ENCODE measurements at regions not wholly inside any gene's neighbourhood (a gene's known extent, or its start where the extent isn't known, plus 50 kb on each side); places are given as distances from the start of the nearest gene placed in this dataset.

DNA sequence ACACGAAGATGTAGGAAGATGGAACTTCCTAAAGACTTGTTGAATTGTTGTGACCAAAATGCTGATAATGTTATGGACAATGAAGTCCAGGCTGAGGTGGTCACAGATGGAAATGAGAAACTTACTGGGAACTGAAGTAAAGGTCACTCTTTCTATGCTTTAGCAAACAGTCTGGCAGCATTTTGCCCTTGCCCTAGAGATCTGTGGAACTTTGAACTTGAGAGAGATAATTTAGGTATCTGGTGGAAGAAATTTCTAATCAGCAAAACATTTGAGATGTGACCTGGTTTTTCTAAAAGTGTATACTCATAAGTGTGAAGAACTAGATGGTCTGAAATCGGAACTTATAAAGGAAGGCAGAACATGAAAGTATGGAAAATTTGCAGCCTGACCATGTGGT is 1785.9 kb downstream of the PCDH7 start:
- DNase-seq = no peak

DNA sequence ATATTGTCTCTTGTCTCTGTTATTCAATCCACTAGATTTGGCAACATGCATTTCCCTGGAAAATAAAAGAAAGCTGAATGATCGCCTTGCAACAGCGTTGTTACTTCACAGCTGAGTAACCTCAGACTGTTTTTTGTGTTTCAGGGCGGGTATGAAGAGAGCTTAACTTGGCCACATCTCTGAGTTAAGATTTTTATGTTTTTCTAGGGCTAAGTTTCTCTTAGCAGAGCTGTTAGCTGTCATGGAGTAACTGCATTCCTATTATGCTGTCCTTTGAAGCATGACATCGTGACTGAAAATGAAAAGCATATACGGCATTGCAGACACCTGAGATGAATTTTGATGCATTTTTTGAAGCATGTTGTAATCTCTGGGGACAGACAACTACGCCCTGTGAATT is 1798.9 kb downstream of the PCDH7 start:
- DNase-seq = no peak

DNA sequence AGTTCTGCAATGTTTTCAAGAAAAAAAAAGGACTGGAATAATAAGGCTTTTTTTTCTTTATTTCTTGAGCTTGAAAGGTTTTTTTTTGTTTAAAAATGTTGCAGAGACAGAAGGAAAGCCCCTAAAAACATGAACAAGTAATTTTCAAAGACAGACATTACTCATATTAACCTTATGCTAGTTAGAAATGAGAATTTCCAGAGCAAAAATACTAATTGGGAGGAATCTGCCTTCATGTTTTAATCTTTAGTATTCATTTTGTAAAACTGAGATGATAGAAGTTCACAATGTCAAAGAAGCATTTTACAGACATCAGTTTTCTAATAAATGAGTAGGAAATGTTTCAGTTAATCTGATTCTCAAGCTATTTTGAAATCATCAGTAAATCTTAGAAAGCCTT is 1805.3 kb downstream of the PCDH7 start:
- no peak for DNase-seq

DNA sequence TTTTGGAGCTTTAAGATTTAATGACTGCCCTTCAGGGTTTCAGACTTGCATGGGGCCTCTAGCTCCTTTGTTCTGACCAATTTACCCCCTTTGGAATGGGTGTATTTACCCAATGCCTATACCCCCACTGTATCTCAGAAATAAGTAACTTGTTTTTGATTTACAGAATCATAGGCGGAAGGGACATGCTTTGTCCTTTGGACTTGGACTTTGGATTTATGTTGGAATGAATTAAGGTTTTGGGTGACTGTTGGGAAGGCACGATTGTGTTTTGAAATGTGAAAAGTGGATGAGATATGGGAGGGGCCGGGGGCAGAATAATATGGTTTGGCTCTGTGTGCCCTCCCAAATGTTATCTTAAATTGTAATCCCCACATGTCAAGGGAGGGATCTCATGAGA is 1824.7 kb downstream of the PCDH7 start:
- no peak for DNase-seq

DNA sequence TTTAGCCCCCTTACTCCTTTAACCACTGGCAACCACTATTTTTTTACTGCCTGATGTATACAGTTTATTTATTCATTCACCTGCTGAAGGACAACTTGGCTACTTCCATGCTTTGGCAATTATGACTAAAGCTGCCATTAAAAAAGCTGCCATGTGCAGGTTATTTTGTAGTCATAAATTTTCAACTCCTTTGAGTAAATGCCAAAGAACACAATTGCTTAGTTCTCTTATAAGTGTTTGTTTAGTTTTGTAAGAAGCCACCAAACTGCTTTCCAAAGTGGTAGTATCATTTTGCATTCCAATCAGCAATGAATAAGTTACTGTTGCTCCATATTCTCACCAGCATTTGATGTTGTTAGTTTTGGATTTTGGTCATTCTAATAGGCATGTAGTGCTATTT is 1831.8 kb downstream of the PCDH7 start:
- DNase-seq = no peak

DNA sequence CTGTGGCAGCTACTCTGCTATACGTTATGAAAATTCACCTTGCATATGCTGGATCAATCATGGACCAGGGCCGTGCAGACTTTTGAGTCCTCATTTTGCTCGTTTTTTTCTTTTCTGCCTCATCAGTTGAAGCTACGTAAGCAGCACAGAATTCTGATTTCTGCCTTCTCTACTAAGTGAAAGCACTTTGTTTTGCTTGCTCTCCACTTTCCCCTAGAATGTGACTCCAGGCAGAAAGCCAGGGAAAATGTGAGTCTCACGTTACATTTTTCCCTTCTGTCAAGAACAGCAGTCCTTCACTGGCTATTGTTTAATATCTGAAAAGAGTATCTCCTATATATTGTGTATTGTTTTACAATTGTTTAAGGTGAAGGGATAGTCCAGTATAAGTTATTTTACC is 1840.1 kb downstream of the PCDH7 start:
- DNase-seq = no peak

DNA sequence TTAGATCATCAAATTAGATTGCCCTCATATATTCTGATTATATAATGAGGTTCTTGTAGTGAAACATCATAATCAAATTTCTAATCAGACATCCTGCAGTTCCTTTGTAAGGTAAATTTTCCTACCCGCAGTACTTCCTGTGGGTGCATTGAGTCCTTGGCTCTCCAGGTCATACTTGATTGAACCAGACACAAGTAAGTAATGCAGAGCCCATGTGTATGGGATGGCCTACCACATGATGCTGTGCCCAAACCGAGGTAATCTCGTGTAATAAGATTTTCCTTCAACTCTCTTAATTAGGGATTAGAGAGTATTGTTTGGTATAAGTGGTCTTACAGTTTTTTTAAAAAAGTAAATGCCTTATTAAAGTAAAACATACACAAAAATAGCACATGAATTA is 1841.8 kb downstream of the PCDH7 start:
- DNase-seq = no peak

DNA sequence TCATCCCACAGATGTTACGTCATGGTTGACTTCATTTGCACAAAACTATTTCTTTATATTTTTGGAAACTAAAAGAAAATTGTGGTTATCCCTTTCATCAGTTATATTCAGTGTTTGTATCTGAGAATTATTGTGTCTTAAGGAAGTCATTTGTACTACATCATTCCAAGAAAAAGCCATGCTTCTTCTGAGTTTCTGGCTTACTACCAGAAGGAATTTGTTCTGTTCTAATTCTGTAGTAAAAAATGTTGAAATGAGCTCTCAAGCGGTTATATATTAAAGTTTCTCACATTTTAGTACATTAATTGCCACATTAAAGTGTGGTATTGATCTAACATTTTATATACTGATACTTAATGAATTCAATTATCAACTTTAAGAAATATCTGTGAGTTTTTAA is 1844.5 kb downstream of the PCDH7 start:
- no peak for DNase-seq

DNA sequence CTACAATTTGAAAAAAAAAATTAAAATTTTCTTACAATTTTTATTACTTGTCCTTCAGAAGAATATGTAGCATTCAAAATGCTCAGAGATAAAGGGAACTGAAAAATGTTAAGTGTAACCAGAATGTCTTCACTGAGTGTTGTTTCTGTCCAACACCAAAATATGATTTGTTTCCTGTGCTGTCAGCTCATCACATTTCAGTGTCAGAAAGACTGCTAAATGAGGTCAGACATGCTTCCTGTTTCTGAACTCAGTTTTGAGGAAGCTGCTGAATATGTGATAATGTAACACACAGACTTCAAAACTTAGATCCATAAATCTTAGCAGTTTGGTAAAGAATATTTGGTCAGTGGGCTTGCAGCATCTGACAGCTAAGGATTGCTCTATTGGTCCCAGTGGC is 1849.7 kb downstream of the PCDH7 start:
- DNase-seq = no peak

DNA sequence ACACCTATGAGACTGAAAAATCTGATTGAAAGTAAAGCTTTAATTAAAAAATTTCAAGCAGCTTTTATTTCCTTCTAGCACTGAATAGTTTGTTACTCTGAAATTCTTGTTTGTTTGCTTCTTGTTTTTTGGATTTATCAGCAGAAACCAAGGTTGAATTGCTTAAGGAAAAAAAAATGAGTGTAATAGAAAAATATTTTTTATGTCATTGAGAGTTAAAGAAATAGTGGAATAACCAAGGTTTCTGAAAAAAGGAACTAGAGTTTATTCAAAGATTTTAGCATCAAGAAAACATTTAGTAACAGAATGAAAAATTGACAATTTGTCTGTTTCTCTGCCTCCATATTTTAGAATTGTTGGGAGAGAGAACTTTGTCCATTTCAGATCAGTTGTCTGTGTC is 1852.2 kb downstream of the PCDH7 start:
- no peak for DNase-seq

DNA sequence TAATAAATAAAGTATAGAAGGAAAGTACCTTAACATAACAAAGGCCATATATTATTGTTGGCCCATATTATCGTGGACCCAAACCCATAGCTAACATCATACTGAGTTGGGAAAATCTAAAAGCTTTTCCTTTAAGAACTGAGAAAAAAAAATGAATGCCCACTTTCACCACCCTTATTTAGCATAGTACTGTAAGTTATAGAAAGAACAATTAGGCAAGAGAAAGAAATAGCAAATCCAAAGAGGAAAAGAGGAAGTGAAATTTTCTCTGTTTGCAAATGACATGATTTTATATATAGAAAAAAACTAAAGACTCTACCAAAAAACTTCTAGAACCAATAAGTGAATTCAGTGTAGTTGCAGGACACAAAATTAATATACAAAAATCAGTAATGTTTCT is 1854.6 kb downstream of the PCDH7 start:
- no peak for DNase-seq

DNA sequence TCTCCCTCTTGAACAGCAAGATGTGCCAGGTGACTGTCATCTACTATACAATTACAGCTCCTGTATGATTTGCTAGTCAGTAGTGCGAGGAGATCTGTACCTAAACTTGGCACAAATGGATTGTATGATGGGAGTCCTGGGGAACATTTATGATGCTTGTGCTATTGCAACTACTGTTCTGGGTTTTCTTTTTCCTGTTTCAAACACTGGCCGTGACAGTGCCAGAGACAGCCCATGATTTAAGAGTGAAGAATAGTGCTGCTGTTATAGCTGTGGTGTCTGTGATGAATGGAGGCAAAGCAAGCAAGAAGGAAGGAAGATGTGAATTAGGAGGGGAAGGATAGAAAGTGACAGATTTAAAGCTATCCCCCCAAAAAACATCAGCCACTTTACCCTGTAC is 1868.9 kb downstream of the PCDH7 start:
- no peak for DNase-seq

DNA sequence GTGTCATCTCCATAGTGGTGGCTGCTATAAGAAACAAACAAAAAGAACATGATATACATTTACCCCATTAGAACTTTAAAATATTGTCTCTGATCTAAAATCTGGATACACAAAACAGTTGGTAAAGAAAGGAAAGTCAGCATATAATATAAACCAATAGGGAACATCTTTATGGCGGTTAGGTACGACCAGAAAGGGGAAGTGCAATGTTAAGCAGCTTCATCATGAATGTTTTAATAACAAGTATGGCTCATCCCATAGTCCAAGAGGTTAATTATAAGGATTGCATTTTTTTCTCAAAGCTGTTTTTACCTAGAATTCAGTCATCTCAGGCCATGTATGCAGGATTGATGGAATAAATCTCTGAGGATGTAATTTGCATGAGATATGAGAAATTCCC is 1869.7 kb downstream of the PCDH7 start:
- no peak for DNase-seq

DNA sequence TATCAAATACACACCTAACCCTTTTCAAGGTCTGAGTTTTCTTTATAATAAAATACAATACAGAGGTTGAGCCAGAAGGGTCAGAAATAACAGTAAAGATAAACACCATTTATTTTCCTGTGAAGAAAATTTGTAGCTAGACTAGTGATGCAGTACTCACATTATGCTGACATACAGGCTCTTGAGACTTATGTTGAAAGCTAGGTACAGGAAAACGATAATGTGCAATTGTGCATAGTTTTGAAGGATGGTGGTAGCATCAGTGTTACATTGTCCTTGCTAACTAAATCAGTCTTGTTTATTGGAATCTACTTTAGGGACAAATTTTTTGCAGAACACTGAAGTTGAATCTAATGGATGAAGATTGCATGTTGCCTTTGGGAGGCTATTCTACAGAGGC is 1877.2 kb downstream of the PCDH7 start:
- DNase-seq = no peak

DNA sequence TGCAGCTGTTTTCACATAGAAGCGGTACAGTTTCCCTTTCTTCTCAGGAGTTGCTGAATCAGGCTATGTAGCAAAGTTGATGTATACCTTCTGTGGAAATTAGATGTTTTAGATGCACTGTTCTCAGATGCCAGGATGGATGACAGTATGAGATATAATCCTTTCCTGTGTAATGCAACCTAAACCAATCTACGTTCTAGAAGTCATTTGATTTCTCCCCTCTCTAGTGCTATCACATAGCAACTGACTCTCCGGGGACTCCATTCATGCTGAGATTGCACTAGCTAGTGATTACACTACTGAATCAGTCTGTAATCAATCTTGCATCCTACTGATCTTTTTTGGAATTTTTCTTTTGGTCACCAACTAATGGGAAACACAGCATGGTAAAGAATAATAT is 1881.7 kb downstream of the PCDH7 start:
- DNase-seq = no peak

DNA sequence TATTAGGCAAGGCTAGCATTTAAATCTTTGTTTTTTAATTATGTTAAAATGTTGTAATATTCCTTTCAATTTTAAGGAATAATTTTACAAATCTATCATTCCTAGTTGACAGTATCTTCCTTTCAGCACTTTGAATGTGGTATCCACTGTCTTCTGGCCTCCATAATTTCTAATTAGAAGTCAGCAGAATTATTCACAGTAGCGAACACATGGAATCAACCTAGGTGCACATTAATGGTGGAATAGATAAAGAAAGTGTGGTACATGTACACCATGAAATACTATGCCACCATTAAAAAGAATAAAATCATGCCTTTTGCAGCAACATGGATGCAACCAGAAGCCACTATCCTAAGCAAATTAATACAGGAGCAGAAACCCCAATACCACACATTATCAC is 1887.8 kb downstream of the PCDH7 start:
- DNase-seq = no peak

DNA sequence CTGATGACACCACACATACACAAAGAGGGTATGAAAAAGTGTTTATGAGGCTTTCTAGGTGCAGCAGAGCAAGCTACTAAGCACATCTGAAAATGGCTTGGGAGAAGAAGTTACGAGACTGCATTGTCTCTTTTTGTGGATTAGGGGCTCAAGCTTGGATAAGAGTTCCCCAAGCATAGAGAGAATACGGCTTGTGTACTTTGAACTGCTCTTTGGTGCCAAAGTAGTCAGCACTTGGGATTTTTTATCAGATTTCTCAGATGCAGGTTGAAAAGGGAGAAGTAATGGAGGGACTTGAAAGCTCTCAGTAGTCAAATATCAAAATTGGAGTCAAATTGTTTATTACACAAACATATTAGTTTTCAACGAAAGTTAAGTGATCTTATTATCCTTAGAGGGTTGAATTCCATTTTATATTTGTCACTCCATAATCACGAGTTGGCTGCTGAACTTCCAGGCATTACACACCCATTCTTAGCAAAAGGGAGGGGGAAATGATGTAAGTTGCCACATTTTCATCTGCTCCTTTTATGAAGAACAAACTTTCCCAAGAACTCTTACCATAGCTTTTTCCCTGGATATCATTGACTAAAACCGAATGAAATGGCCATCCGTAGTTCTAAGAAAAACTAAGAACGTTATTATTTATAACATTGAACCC is 1904.9 kb downstream of the PCDH7 start:
- DNase-seq = no peak

DNA sequence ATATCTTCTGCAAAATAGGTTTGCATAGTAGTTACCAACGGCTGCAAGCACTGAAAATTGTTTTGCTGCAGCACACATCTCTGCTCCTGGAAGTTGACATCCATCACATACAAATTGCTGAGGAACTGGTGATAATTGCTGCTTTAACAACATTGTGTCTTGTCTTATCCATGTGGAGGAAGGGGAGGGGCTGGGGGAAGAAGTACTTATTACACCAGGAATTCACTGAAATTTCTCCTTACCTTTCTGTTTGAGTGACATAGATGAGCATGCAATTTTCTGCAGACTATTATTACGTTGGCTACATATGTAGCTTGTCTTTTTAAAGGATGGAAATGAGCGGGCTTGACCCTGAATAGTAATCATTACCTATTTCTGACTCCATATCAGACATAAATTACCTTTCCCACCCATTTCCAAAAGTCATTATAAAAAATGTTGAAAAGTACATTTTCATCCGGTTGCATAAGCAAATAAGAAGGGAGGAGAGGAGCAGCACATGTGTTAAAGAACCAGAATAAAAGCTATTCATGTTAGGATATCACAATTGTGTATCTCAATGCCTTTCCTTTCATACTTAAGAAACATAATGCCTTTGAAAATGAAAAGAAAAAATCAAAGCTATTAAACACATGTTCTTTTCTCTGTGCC is 1905.6 kb downstream of the PCDH7 start:
- no peak for DNase-seq

DNA sequence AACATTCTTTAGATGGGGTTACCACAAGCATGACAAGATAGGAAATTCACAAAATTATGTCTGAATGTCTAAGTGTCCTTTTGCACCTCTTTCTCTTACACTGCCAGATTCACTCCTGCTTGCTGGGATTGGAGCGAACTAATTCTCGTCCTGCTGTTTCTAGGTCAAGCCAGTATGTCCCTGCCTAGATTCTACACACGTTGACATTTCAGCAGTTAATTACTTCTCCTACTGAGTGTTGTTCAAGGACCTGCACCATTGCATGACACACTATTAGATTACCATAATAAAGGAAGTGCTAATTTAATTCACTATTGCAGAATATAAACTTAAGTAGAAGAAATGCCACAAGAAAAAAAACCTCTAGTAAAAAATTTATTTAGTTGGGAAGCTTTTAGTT is 1911.7 kb downstream of the PCDH7 start:
- DNase-seq = no peak

DNA sequence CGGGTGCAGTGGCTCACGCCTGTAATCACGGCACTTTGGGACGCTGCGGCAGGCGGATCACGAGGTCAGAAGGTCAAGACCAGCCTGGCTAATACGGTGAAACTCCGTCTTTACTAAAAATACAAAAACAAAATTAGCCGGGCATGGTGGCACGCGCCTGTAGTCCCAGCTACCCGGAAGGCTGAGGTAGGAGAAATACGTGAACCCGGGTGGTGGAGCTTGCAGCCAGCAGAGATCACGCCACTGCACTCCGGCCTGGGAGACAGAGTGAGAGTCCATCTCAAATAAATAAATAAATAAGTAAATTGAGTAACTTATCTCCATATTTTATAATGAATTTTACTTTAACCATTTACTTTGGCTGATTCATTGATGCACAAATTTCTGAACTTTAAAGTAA is 1913.3 kb downstream of the PCDH7 start:
- no peak for DNase-seq

DNA sequence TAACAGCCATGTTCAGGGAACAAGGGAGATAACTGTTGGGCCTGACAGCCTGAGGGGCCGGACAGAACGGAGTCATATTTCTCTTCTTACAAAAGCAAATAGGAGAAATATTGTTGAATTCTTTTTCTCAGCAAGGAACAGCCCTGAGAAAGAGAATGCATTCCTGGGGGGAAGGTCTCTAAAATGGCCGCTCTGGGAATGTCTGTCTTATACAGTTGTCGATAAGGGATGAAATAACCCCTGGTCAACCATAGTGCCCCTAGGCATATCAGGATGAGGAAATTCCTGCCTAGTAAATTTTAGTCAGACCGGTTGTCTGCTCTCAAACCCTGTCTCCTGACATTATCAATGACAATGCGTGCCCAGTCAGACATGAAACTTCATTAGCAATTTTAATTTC is 1925.5 kb downstream of the PCDH7 start:
- no peak for DNase-seq

DNA sequence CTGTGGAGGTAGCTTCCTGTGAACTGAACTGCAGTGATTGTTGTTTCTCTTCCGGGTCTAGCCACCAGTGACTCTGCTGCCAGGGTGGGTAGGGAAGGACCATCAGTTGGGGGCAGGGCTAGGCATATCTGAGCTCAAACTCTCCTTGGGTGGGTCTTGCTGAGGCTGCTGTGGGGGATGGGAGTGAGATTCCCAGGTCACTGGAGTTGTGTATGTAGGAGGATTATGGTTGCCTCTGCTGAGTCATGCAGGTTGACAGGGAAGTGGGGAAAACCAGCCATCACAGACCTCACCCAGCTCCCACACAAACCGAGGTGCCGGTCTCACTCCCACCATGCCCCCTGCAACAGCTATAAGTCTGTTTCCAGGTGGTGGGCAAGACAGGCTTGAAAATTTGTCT is 1937.8 kb downstream of the PCDH7 start:
- DNase-seq = no peak

DNA sequence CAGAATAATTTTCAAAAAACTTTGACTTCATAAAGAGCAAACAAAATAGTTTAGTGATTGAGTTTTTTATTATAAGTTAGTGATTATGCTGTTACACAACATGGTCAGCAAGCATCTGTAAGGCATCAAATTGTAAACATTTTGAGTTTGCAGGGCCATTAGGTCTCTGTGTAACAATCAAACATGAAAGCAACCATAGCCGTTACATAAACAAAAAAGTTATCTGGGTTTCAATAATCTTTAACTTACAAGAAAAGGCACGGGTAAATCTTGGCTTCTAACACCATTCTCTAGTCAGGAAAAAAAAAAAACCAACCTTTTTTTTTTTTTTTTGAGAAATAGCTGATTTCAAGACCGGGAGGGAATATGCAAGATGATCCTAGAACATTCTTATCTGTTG is 1941.1 kb downstream of the PCDH7 start:
- no peak for DNase-seq

DNA sequence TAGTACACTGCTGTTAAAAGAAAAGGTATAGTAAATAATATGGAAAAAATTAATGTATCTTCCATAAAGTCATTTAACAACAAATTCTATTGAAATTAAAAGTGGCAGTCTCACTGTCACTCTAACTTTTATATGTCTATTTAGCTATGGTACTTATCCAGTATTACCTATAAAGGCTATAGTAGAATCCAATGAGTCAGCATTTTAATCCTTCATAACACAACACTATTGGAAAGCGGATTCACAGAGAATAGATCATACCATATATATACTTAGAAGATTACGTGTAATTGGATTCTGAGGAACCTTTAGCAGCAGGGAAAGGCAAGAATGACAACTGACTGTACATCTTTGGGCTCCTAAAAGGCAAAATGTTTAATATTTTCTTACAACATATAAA is 1942.6 kb downstream of the PCDH7 start:
- DNase-seq = no peak

DNA sequence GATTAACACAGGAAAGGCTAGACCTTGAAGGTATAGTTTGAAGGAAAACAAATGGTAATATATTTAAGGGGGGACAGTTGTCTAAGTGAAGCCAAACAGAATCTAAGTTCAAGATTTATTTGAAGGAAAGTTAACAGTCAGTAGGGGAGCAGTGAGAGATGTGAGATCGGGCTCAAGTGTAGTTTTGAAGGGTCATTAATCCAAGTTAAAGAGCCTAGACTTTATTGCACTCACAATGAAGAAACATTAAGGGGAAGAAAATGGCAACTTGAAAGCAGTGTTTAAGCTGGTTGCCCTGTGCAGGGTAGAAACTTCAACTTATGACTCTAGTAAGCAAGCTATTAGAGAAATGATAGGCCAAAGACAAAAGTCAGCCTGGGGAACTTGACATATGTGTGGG is 1952.2 kb downstream of the PCDH7 start:
- DNase-seq = no peak
